ENCODE measurements at regions not wholly inside any gene's neighbourhood (a gene's known extent, or its start where the extent isn't known, plus 50 kb on each side); places are given as distances from the start of the nearest gene placed in this dataset.

DNA sequence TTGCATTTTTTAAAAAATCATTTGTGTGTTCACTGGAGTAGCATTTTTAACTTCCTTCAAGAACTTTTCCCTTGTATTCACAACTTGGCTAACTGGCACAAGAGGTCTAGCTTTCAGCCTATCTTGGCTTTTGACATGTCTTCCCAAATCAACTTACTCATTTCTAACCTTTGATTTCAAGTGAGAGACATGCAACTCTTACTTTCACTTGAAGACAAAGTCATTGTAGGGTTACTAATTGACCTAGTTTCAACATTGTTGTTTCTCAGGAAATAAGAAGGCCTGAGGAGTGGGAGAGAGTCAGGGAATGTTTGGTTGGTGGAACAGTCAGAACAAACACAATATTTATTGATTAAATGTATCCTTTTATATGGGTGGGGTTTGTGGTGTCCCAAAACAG is 95.0 kb upstream of the C9orf72 start:
- TF ChIP-seq, protein P1, sequence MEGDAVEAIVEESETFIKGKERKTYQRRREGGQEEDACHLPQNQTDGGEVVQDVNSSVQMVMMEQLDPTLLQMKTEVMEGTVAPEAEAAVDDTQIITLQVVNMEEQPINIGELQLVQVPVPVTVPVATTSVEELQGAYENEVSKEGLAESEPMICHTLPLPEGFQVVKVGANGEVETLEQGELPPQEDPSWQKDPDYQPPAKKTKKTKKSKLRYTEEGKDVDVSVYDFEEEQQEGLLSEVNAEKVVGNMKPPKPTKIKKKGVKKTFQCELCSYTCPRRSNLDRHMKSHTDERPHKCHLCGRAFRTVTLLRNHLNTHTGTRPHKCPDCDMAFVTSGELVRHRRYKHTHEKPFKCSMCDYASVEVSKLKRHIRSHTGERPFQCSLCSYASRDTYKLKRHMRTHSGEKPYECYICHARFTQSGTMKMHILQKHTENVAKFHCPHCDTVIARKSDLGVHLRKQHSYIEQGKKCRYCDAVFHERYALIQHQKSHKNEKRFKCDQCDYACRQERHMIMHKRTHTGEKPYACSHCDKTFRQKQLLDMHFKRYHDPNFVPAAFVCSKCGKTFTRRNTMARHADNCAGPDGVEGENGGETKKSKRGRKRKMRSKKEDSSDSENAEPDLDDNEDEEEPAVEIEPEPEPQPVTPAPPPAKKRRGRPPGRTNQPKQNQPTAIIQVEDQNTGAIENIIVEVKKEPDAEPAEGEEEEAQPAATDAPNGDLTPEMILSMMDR (IDR thresholded peaks at IDR 0.05) = no peak
- H3K9me3 ChIP-seq (ENCODE audit: control insufficient read depth, insufficient read depth, low read depth, low read length) = no peaks in the 10 kb centered on the region
- no peak overlapping the region for H3K27ac ChIP-seq (ENCODE audit: low read length)
- no peak for ATAC-seq
- BruUV-seq (replicated peaks) = no TSS peak
- ChIA-PET CTCF (no interaction called here), POLR2A (no interaction called here)
- no peak for DNase-seq (ENCODE audit: low read depth, low spot score)
- in situ Hi-C loops (cut with HindIII; ENCODE audit: low pct_unique_long_range_greater_than_20kb, low sequenced_read_pairs) = no loop called here
- H3K4me1 ChIP-seq (ENCODE audit: control insufficient read depth, insufficient read depth, low read length) = no peaks in the 10 kb centered on the region
- no peaks in the 10 kb centered on the region for H3K27me3 ChIP-seq (ENCODE audit: control insufficient read depth, insufficient read depth, low read length)
- H3K4me3 ChIP-seq (ENCODE audit: low read depth in 2 of 2, low read length in 2 of 2) = no peak overlapping the region
- no peaks in the 10 kb centered on the region for H3K36me3 ChIP-seq (ENCODE audit: control insufficient read depth, insufficient read depth, low read length)
- intact Hi-C loops (cut with micrococcal nuclease; ENCODE audit: unreplicated experiment) = no loop called here

DNA sequence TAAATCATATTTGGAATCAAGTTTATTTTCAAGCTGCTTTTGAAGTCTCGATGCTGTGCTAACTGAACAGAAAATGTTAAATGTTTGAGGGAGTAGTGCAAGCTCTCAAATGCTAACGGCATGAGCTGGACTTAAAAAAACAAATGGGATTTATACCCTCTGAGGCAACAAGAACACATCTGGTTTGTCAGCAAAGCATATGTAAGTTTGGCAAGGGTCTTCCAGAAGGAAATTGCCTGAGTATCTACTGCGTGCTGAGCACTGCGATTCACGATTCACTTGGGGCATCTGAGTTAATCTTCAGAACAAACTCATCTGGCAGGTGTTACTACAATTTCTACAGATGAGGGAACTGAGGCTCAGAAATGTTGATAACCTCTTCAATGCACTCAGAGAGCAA is 98.4 kb upstream of the C9orf72 start:
- intact Hi-C loops (cut with micrococcal nuclease; ENCODE audit: unreplicated experiment) = no loop called here
- Histone ChIP-seq H3K36me3 (ENCODE audit: control insufficient read depth, insufficient read depth, low read length) (no peaks in the 10 kb centered on the region), H3K27ac (ENCODE audit: low read length) (no peak overlapping the region), H3K4me1 (ENCODE audit: control insufficient read depth, insufficient read depth, low read length) (no peaks in the 10 kb centered on the region), H3K9me3 (ENCODE audit: control insufficient read depth, insufficient read depth, low read depth, low read length) (no peaks in the 10 kb centered on the region), H3K27me3 (ENCODE audit: control insufficient read depth, insufficient read depth, low read length) (no peaks in the 10 kb centered on the region), H3K4me3 (ENCODE audit: low read depth in 2 of 2, low read length in 2 of 2) (no peak overlapping the region)
- TF ChIP-seq, protein P2, sequence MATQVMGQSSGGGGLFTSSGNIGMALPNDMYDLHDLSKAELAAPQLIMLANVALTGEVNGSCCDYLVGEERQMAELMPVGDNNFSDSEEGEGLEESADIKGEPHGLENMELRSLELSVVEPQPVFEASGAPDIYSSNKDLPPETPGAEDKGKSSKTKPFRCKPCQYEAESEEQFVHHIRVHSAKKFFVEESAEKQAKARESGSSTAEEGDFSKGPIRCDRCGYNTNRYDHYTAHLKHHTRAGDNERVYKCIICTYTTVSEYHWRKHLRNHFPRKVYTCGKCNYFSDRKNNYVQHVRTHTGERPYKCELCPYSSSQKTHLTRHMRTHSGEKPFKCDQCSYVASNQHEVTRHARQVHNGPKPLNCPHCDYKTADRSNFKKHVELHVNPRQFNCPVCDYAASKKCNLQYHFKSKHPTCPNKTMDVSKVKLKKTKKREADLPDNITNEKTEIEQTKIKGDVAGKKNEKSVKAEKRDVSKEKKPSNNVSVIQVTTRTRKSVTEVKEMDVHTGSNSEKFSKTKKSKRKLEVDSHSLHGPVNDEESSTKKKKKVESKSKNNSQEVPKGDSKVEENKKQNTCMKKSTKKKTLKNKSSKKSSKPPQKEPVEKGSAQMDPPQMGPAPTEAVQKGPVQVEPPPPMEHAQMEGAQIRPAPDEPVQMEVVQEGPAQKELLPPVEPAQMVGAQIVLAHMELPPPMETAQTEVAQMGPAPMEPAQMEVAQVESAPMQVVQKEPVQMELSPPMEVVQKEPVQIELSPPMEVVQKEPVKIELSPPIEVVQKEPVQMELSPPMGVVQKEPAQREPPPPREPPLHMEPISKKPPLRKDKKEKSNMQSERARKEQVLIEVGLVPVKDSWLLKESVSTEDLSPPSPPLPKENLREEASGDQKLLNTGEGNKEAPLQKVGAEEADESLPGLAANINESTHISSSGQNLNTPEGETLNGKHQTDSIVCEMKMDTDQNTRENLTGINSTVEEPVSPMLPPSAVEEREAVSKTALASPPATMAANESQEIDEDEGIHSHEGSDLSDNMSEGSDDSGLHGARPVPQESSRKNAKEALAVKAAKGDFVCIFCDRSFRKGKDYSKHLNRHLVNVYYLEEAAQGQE (IDR thresholded peaks at IDR 0.05; ENCODE audit: insufficient read depth in 1 of 2, low read depth in 2 of 2, low read length in 1 of 2) = no peak
- TF ChIP-seq, protein P1 (IDR thresholded peaks at IDR 0.05) = no peak
- TF ChIP-seq POLR2AphosphoS5 (IDR thresholded peaks at IDR 0.05; ENCODE audit: low read depth, low read length) = no peak
- TF ChIP-seq SIN3A (IDR thresholded peaks at IDR 0.05; ENCODE audit: borderline replicate concordance, insufficient read depth, low read depth, low read length) = no peak
- ATAC-seq (no peak), DNase-seq (ENCODE audit: low read depth, low spot score) (no peak)
- POLR2A ChIA-PET = no interaction called here
- CTCF ChIA-PET = no interaction called here
- BruUV-seq (replicated peaks) = no TSS peak
- in situ Hi-C loops (cut with HindIII; ENCODE audit: low pct_unique_long_range_greater_than_20kb, low sequenced_read_pairs) = no loop called here

DNA sequence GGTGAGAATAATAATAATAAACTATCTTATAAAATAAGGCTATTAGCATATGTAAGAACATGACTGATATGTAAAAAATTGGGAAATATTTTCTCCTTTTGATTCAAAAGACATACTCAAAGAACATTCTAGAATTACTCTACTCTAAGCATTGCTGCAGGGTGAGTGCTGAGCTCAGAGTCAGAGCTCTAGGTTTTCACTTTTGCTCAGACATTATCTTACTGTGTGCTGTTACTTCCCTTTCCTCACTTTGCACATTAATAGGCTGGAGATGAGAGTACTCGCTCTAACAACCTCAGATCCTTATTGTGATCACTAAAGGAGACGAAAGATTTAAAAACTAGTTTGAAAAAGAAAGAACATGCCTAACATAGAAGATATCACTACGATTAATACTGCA is 99.4 kb upstream of the C9orf72 start:
- intact Hi-C loops (cut with micrococcal nuclease; ENCODE audit: unreplicated experiment) (no loop called here), in situ Hi-C loops (cut with HindIII; ENCODE audit: low pct_unique_long_range_greater_than_20kb, low sequenced_read_pairs) (no loop called here)
- no peaks in the 10 kb centered on the region for H3K9me3 ChIP-seq (ENCODE audit: control insufficient read depth, insufficient read depth, low read depth, low read length)
- CTCF ChIA-PET = no interaction called here
- no TSS peak for BruUV-seq (replicated peaks)
- no peak for DNase-seq (ENCODE audit: low read depth, low spot score)
- no peaks in the 10 kb centered on the region for H3K4me1 ChIP-seq (ENCODE audit: control insufficient read depth, insufficient read depth, low read length)
- TF ChIP-seq SIN3A (IDR thresholded peaks at IDR 0.05; ENCODE audit: borderline replicate concordance, insufficient read depth, low read depth, low read length) = no peak
- no peak for TF ChIP-seq POLR2AphosphoS5 (IDR thresholded peaks at IDR 0.05; ENCODE audit: low read depth, low read length)
- TF ChIP-seq, protein P1 (IDR thresholded peaks at IDR 0.05) = no peak
- no peak for TF ChIP-seq TCF7L2 (IDR thresholded peaks at IDR 0.05; ENCODE audit: low read depth, low read length)
- TF ChIP-seq, protein P2 (IDR thresholded peaks at IDR 0.05; ENCODE audit: insufficient read depth in 1 of 2, low read depth in 2 of 2, low read length in 1 of 2) = no peak
- no peak for ATAC-seq
- H3K27me3 ChIP-seq (ENCODE audit: control insufficient read depth, insufficient read depth, low read length) = no peaks in the 10 kb centered on the region
- no peak overlapping the region for H3K27ac ChIP-seq (ENCODE audit: low read length)
- no peak overlapping the region for H3K4me3 ChIP-seq (ENCODE audit: low read depth in 2 of 2, low read length in 2 of 2)
- POLR2A ChIA-PET = no interaction called here
- no peaks in the 10 kb centered on the region for H3K36me3 ChIP-seq (ENCODE audit: control insufficient read depth, insufficient read depth, low read length)
